AML-193 (cell line): ENCODE measurements at regions not wholly inside any gene's neighbourhood (a gene's known extent, or its start where the extent isn't known, plus 50 kb on each side); places are given as distances from the start of the nearest gene placed in this dataset.

Experiments used
- DNase-seq, 2 experiments: peaks; one replicate each; lab custom pipeline; 2025; lab: John Stamatoyannopoulos, UW

DNA sequence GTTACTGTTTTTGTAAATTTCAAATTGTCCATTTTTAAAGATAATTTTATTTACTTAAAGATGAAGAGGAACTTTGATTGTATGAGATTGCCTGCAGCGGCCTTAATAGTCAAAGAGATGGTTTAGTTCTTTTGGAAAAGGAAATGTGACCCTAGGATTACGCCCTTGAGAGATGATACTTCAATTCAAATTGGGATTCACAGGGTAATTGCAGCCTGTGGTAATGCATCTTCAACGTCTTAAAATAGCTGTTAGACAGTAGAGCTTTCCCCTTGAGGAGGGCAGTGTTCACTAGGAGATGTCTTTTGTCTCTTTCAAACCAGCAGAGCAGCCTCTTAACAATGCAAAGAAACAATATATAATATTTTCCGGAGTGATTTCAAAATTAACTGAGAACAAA lies 127.1 kb downstream of the TAF11L14 start:
- DNase-seq, result no peak

DNA sequence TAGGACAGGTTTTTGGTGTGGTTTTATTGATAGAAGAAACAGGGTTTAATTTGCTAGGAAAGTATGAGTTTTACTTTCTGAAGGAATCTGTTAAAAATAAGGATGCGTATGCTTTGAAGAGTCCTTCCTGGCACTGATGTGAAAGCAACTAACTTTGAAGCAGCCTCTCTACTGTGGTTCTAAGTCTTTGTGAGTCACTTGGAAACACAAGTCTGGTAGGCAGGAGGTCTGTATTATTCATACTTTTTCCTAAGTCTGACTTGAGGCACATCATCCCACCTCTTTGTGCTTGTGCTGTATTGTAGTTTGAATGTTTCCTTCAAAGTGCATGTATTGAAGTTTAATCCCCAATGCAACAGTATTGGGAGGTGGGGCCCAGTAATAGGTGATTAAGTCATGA lies 129.0 kb downstream of the TAF11L14 start:
- DNase-seq, result no peak

- no peak for DNase-seq
Measured at GRCh38 chr5:17766031-17766430, 131.8 kb downstream of the TAF11L14 start.

DNA sequence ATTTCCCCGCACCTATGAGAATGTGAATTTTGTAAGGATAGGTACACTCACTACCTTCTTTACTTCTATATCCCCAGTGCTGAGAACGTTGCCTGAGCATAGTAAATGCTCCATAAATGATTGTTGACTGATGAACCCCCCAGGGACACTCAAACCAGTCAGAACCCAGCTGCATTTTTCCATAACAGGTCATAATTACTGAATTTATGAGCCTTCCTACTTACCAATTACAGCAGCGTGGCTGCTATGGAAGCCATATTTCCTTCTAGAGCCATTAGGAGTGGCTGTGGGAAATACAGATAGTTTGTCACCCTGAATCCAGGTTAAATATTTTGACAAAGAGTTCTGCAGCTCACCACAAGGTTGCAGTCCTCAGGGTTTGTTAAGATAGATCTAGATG lies 135.0 kb downstream of the TAF11L14 start:
- DNase-seq, result no peak

DNA sequence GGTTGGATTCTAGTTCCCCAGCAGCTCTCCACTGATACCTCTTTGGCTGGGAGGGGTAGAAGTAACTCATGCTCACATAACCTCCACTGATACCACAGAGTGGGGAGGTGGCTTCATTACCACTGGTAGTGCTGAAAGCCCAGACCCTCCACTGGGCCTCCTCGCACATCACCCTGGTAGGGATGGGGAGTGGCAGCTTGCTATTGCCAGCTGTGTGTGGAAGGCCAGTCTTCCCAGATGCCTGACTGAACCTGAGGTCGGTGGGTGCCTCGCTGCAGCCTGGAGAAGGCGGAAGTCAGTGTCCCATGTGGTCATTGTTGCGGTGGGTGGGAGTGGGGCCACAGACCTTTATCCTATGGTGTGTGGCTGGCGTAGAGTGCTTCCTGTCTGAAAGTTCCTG lies 138.0 kb downstream of the TAF11L14 start:
- no peak for DNase-seq

GRCh38 chr5:17785774-17786173 lies 151.5 kb downstream of the TAF11L14 start:
- DNase-seq, result no peak

GRCh38 chr5:17788351-17788750 lies 154.1 kb downstream of the TAF11L14 start:
- DNase-seq, result no peak

GRCh38 chr5:17794201-17794600 lies 159.9 kb downstream of the TAF11L14 start:
- no peak for DNase-seq

- DNase-seq, result peak; percentile 26 to 29
Measured at GRCh38 chr5:17794815-17795214, 160.6 kb downstream of the TAF11L14 start.

GRCh38 chr5:17796142-17796541 lies 161.9 kb downstream of the TAF11L14 start:
- DNase-seq, result no peak

GRCh38 chr5:17796757-17797396 lies 162.6 kb downstream of the TAF11L14 start:
- DNase-seq, result no peak

- no peak for DNase-seq
Measured at GRCh38 chr5:17799521-17799920, 165.3 kb downstream of the TAF11L14 start.

DNA sequence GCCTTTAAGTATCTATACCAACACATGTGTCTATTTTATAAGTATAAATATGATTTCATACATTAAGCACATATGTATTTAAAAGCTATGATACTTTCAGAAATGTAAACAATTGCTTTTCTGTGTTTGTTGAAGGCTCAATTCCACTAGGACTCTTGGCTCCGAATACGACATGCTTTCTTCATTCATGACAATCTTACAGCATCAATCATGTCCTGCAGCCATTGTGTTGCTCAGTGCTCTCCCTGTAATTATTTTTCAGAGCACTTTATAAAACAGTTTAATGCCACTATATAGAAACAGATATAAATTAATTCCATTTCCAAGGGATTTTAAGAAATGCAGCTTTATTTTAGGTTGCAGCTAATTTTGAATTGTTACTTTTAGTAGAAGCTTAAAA lies 167.3 kb downstream of the TAF11L14 start:
- no peak for DNase-seq

DNA sequence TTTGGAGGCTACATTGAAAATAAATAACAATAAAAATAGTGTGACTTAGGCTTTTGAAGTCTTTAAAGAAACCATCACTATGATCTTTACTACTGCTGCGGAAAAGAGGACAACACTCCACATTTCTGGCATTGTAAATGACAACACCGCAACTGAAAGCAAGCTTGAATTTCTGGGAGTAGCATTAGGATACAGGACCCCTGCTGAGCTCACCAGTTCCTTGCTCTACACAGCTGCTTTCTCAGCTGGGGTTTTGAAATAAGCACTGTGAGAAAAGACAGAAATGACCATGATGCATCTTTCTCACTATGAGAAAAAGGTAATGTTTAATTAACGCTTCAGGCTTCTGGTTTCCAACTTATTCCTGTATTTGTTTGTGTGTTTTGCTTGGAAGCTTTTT lies 168.0 kb downstream of the TAF11L14 start:
- DNase-seq, result no peak

GRCh38 chr5:17803971-17804370 lies 169.7 kb downstream of the TAF11L14 start:
- DNase-seq, result no peak

DNA sequence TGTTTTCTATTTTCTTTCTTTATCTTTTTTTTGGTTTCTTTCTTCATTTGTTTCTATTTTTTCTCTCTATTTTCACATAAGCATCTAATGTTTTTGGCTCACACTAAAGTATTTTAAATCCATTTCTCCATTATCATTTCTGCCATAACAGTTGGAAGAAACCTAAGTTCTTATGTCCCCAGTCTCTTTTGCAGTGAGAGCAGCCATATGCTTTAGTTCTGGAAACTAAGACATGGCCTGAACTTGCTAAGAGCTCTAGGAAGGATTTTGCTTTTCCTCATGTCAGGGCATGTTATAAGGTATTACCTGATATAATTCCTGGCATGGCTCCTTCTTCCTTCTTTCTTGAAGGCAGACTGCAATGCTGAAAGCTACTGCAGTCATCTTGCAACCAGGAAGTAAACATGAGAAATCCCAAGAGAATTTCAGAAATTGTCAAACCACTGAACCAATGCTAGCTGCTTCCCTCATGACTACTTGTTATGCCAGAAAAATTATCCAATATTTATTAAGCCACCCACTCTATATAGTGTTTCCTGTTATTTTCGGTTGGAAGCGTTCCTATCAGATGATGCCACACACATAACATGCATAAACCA lies 171.1 kb downstream of the TAF11L14 start:
- DNase-seq, result no peak

DNA sequence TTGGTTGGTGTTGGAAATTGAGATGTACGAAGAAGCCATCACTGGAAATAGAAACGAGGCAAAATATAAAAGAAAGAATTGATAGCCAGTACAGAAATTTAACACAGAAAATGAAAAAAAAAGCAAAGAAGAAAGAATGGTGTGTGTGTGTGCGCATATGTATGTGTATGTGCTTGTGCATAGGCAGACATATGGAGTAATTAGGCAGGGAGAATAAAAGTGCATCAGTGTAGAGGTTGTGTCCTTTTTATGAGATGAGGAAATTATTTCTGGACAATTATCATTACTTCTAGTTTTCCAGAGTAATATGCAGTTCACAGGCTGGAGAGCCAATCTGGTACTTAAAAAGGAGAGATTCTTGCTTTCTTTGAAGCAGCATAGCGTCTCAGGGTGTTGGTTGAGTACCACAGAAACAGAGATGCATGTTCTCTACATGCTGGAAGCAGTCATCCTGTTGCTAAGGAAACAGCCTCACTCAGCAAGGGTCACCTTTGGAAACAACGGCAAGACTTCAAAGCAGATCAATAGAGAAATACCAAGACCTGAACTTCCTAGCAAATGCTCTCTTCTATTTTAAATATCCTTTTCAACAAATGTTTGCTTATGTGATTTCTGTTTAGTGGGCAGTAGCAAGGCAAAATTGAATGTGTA lies 172.7 kb downstream of the TAF11L14 start:
- no peak for DNase-seq

GRCh38 chr5:17808566-17808965 lies 174.3 kb downstream of the TAF11L14 start:
- DNase-seq, result no peak

DNA sequence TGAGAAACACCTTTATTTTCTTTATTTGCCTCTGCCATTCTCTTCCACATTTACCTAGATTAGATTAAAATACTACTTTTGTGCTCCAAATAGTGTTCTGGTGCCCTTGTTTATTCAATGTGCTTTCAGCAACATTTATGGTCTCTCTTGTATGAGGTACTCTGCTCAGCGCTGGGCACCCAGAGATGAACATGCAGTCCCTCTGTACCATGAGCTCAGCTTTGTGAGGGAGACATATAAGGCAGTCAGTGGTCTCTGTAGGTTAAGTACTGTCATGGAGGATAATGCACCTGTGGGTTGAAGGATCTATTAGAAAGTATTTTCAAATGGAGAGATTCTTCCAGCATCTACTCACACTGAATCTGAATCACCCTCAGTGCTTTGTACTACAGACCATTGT lies 176.5 kb downstream of the TAF11L14 start:
- DNase-seq, result no peak

DNA sequence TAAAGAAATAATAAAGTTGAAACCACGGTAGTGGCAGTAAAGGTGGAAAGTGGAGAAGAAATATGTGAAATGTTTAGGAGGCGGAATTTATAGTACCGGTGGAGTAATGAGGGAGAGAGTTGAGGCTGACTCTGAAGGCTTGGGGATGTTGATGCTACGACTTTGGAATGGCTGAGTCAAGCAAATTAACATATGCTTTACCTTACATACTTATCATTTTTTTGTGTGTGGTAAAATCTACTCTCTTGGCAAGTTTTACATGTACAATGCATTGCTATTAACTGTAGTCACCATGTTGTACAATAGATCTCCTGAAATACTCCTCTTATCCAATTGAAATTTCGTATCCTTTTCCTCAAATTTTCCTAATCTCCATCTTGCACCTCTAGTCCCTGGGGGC lies 179.0 kb downstream of the TAF11L14 start:
- DNase-seq, result no peak

DNA sequence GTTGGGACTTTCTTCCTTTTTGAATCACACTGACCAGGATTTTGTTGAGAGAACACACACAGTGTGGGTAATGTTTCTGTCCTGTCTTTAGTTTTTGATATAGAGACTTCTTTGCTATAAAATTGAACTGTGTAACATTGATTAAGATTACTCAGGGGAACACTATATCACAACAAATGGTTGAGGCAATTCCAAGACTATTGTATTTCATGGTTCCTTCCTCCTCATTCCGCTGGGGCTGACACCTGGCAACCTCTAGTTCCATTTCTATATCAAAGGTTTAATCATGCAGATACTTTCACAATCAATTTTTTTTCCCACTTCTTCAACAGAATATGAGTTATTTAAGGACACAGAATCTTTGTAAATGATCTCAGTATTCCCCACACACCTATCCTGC lies 182.2 kb downstream of the TAF11L14 start:
- no peak for DNase-seq

- no peak for DNase-seq
Measured at GRCh38 chr5:17816944-17817343, 182.7 kb downstream of the TAF11L14 start.

DNA sequence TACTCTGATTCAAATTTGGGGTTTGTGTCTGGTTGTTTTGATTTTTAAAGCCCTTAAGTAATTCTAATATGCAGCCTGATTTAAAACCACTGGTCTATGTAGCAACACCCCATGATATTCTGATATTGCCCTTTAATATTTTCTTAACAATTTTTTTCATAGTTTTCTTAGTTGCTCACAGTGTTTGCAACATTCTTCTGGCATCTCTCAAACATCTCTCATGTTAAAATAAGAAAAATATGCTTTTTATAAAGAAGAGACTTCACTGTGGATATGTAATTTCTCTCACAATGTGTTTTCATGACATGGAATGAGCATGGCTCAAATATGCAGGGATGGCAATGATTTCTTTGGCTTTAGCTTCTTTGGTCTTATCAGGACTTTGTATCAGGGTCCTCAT lies 183.7 kb downstream of the TAF11L14 start:
- DNase-seq, result no peak

DNA sequence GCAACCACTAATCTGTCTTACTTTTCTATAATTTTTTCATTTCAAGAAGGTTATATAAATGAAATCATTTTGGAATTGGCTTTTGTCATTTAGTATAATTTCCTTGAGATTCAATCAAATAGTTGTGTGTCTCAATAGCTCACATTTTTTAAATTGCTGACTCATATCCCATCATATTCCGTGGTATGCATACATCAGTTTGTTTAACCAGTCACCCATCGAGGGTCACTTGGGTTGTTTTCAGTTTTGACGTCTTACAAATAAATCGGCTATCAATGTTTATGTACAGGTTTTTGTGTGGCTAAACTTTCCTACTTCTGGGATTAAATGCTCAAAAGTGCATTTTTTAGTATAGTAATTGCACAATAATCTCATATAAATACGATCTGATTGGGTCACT lies 185.5 kb downstream of the TAF11L14 start:
- no peak for DNase-seq
